Fibroblast of the conjunctiva (primary cell): ENCODE measurements at regions not wholly inside any gene's neighbourhood (a gene's known extent, or its start where the extent isn't known, plus 50 kb on each side); places are given as distances from the start of the nearest gene placed in this dataset.

ENCODE experiments used
- DNase-seq: peaks from one replicate; pipeline ENCODE4 v3.0.0-alpha.2; 2010; ENCODE audit warnings: low read depth

DNA sequence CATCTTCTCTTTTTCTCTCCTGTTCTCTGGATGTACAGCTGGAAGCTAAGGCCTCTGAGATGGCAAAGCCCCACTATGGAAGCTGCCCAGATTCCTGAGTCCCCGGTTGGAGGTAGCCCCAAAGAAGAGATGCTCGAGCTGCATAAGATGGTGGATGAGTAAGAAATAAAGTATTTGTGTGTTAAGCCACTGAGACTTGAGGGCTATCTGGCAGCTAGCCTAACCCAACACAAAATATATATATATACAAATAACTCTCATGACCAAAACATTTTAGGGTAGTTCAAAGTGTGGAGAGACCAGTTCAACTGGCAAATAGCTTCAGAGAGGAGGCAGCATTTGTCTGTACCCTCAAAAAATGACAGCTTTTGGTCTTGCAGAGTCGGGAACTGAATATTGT is 72.4 kb upstream of the PDE1C start:
- no peak for DNase-seq

DNA sequence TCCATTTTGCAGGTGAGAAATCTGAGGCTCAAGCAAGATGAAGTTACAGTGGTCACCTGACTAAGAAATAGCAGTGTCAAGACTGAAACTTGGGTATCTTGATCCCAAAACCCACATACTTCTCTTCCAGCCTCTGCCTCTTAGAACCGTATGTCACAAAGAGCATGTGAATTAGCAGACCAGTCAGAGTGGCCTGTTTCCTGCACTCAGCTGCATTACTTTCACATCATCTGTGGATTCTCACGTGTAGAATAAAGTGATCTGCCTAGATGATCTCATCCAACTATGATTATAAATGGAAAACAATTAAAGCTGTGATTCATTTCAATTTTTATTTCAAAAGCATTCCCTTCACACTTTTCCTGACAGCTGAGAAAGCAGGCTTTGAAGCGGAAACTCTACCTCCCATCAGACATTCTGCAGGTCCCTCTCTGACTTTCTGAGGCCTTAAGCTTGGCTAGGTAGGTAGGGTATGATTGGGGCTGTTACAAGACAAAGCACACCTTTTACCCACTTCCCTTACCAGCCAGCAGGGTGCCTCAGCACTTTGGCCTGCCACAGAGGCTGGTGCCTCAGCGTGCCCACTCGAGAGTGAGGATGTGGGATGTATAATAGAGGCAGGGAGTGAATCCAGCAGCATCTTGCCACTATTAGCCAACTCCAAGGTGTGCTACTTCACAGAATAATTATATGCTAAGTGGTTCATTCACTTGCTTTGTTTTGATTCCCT is 70.2 kb upstream of the PDE1C start:
- no peak for DNase-seq

DNA sequence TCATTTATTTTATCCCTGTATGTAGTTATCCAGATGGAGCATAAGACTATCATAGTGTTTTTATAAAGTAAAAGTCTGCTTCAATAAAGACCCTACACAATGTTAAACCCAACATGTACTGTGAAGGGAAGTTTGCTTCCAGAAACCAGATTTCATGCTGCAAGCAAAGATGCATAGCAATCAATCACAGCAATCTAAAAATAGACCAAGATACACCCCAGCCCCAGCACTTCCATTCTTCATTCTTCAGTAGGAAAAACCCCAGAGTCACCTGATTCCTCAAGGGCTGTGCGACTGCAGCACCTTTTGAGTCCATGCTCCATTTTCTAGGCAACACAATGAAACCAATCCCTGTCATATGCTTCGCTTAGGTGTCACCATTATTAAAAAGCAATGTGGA is 66.9 kb upstream of the PDE1C start:
- DNase-seq, result no peak

DNA sequence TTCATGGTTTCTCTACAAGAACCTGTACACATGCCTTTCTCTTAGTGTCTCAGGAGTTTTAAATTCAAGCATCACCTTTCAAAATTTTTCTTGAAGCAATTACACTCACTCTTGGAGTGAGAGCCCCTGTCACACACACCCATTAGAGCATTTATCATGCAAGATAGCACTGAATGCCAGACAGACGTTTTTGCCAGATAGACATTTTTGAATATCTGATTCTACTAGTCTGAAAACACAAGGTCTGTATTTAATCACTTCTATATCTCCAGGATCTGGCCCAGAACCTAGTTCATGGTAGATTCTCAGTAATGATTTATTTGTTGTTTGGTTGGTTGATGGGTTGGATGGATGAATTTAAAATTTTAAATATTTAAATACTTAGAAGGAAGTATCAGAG is 60.9 kb upstream of the PDE1C start:
- no peak for DNase-seq

DNA sequence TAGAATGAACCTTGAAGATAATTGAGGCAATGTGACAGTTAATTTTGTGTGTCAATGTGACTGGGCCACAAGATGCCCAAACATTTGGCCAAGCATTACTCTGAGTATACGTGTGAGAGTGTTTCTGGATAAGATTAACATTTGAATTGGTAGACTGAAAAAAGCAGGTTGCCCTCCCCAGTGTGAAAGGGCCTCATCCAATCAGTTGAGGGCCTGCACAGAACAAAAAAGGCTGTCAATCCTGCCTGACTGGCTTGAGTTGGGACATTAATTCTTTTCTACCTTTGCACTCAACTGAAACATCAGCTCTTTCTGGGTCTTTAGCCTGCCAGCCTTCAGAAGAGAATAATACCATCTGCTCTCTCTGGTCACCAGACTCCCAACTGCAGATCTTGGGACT is 56.6 kb upstream of the PDE1C start:
- no peak for DNase-seq
